WERI-Rb-1 (cell line): ENCODE measurements at regions not wholly inside any gene's neighbourhood (a gene's known extent, or its start where the extent isn't known, plus 50 kb on each side); places are given as distances from the start of the nearest gene placed in this dataset.

Experiments
- DNase-seq: peaks from one replicate; pipeline ENCODE4 v3.0.0-alpha.2; 2020
- H3K27ac ChIP-seq: fragments of 250-450 bp; sonication (Bioruptor Pico); 2 replicates; pipeline ENCODE4 v1.5.1; 2020; ENCODE audit warnings: mild to moderate bottlenecking, moderate library complexity
- H3K27me3 ChIP-seq: fragments of 250-450 bp; sonication (Bioruptor Pico); 2 replicates; pipeline ENCODE4 v1.5.1; 2021; ENCODE audit warnings: mild to moderate bottlenecking, low read depth, moderate library complexity; ENCODE audit not compliant: insufficient read depth, severe bottlenecking
- H3K36me3 ChIP-seq: fragments of 250-450 bp; sonication (Bioruptor Pico); 2 replicates; pipeline ENCODE4 v1.5.1; 2020; ENCODE audit warnings: mild to moderate bottlenecking, moderate library complexity
- H3K4me3 ChIP-seq: 2 replicates; pipeline ENCODE4 v1.5.1; 2011; ENCODE audit warnings: low read depth, mild to moderate bottlenecking, control low read depth, low read length
- H3K9me3 ChIP-seq: fragments of 250-450 bp; sonication (Bioruptor Pico); 2 replicates; pipeline ENCODE4 v1.5.1; 2021; ENCODE audit warnings: mild to moderate bottlenecking, moderate library complexity; ENCODE audit not compliant: severe bottlenecking
- TF ChIP-seq, protein P1 (sequence below): IDR thresholded peaks from 2 replicates; pipeline ENCODE4 v1.5.1; 2011; ENCODE audit warnings: low read depth, mild to moderate bottlenecking, control low read depth, inconsistent platforms, low read length

DNA sequence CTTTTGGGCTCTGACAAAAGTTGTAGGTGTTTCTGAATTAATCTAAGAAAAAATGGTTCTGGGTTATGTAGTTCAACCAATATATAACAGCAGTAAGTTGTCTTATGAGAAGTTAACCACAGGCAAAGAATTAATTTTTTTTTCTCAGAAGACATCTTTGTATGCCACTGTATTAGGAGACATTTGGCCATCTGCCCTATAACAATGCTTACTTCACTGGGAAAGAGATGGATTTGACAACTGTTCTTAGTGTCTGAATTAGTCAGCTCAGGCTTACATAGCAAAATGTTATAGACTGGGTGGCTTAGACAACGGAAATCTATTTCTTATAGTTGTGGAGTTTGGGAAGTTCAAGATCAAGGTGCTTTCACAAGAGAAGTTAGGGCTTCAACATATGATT is 508.1 kb downstream of the STIM2 start:
- peaks cover 2% of the 10 kb centered on the region for H3K9me3 ChIP-seq
- no peak for DNase-seq
- no peak overlapping the region for H3K27ac ChIP-seq
- H3K36me3 ChIP-seq: no peaks in the 10 kb centered on the region
- H3K27me3 ChIP-seq: no peaks in the 10 kb centered on the region
- no peak overlapping the region for H3K4me3 ChIP-seq
- TF ChIP-seq, protein P1, sequence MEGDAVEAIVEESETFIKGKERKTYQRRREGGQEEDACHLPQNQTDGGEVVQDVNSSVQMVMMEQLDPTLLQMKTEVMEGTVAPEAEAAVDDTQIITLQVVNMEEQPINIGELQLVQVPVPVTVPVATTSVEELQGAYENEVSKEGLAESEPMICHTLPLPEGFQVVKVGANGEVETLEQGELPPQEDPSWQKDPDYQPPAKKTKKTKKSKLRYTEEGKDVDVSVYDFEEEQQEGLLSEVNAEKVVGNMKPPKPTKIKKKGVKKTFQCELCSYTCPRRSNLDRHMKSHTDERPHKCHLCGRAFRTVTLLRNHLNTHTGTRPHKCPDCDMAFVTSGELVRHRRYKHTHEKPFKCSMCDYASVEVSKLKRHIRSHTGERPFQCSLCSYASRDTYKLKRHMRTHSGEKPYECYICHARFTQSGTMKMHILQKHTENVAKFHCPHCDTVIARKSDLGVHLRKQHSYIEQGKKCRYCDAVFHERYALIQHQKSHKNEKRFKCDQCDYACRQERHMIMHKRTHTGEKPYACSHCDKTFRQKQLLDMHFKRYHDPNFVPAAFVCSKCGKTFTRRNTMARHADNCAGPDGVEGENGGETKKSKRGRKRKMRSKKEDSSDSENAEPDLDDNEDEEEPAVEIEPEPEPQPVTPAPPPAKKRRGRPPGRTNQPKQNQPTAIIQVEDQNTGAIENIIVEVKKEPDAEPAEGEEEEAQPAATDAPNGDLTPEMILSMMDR: no peak

DNA sequence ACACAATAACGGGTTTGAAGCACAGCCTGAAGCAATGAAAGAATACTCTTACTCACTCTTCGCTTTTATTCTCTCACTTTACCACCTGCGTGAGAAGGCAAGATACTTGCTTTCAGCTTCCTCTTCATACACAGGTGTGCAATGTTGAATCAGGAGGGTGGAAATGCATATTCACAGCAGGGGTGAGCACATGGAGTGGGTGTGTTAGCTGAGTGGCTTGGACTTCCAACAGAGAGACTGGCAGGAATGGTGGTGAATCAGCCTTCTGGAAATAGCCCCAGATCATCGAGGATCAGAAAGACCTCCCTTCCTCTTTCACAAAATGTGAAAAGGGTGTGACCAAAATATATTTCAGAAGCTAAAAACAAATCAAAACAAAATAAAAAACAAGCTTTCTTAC is 521.2 kb downstream of the STIM2 start:
- H3K27me3 ChIP-seq: no peaks in the 10 kb centered on the region
- no peak for DNase-seq
- TF ChIP-seq, protein P1: no peak
- no peak overlapping the region for H3K27ac ChIP-seq
- no peaks in the 10 kb centered on the region for H3K9me3 ChIP-seq
- H3K4me3 ChIP-seq: no peak overlapping the region
- H3K36me3 ChIP-seq: no peaks in the 10 kb centered on the region

DNA sequence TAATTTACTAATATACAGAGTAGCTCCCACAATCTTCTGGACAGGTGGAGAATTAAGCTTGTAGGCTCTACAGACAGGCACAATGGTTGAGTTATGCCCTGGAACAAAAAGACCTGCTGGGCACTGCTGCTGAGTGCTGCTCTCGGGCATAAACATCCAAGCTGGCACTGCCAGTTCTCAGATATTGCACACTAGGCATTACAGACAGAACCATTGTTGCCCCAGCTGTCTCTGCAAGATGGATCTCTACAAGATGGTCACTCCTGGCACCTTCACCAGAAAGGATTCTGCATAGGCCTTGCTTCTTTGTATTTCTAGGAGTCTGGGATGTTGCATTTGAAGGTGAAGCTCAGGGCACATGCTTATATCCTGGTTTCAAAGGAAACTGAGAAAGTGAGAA is 527.1 kb downstream of the STIM2 start:
- TF ChIP-seq, protein P1: no peak
- no peak for DNase-seq
- no peaks in the 10 kb centered on the region for H3K9me3 ChIP-seq
- H3K36me3 ChIP-seq: no peaks in the 10 kb centered on the region
- no peak overlapping the region for H3K27ac ChIP-seq
- no peaks in the 10 kb centered on the region for H3K27me3 ChIP-seq
- H3K4me3 ChIP-seq: no peak overlapping the region

DNA sequence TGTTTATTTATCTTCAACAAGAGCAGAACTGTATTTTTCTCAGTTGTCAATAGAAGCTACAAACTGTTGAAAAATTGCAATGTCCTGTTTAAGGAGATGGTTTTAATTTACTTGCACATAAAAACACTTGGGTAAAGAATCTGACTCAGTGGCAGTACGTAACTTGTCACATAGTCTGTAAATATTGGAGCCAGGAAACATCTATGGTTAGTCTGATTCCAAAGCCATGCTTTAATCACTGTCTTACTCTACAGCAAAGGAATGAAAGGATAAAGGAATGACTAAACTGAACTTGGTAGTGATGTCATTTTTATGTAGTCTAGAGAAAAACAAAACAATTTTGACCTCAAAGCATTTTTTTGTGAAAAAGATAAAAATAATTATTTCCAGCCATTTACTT is 537.2 kb downstream of the STIM2 start:
- Histone ChIP-seq H3K9me3 (no peaks in the 10 kb centered on the region), H3K27ac (no peak overlapping the region), H3K27me3 (no peaks in the 10 kb centered on the region), H3K4me3 (no peak overlapping the region), H3K36me3 (no peaks in the 10 kb centered on the region)
- no peak for DNase-seq
- TF ChIP-seq, protein P1: no peak

DNA sequence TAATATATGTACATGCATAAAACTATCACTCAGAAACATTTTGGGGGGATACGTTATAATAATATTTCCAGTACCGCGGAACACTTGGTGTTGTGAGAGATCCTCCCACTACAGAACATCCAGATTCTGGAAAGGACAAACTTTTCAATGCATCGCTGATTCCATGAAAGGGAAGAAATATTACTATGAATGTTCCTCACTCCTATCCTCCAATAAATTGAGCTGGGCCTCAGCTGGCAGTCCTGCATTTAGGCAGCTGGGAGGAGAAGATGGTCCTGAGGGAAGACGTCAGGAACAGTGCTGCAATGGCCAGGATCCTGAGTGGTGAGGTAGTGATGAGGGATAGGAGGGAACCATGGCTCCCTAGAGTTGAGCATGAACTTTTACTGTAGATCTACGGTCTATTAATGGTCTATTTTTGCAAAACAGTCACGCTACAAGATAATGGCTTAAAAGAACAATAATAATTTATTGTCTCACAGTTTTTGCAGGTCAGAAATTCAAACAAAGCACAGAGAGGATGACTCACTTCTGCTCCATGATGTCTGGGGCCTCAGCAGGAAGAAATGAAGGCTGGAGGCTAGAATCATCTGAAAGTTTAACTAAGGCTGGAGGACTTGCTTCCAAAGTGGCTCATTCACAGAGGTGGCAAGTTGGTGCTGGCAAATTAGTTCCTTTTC is 538.1 kb downstream of the STIM2 start:
- Histone ChIP-seq H3K36me3 (no peaks in the 10 kb centered on the region), H3K27ac (no peak overlapping the region), H3K27me3 (no peaks in the 10 kb centered on the region), H3K4me3 (no peak overlapping the region), H3K9me3 (no peaks in the 10 kb centered on the region)
- no peak for DNase-seq
- TF ChIP-seq, protein P1: no peak

DNA sequence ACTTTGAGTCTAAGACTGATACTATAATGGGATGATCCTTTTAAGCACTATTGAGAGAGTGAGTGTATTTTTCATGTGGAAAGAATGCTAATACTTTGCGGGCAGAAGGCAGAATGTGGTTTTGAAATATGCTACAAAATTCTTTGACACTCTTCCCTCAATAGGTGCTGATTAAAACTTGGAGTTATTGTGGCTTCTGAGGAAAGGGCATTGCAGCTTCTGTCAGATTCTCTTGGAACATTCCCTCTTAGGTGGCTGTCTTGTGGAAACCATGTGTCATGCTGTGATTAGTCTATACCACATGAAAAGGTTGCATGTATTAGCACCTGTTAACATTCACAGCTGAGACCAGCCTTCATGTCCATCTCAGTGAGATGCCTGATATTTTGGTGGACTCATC is 547.0 kb downstream of the STIM2 start:
- TF ChIP-seq, protein P1: no peak
- Histone ChIP-seq H3K27ac (no peak overlapping the region), H3K36me3 (no peaks in the 10 kb centered on the region), H3K9me3 (peaks cover 6% of the 10 kb centered on the region), H3K27me3 (no peaks in the 10 kb centered on the region), H3K4me3 (no peak overlapping the region)
- no peak for DNase-seq
